A673 (cell line): ENCODE measurements at regions not wholly inside any gene's neighbourhood (a gene's known extent, or its start where the extent isn't known, plus 50 kb on each side); places are given as distances from the start of the nearest gene placed in this dataset.

Experiments used
- BruUV-seq: library from RNA; stranded (reverse); fragments of 400-500 nt; replicated peaks from 2 replicates; lab custom pipeline; 2021; lab: Mats Ljungman, UMichigan
- CTCF ChIA-PET: fragments of 300-600 bp; sonication (Branson Sonifier 250); formaldehyde crosslinking; loops from one replicate; lab custom pipeline; 2022; ENCODE audit warnings: antibody characterized with exemption; lab: Charles Lee
- POLR2A ChIA-PET: fragments of 300-600 bp; sonication (Branson Sonifier 250); formaldehyde crosslinking; loops from one replicate; lab custom pipeline; 2022; ENCODE audit warnings: antibody characterized with exemption; ENCODE audit not compliant: low non-redundant PET; lab: Charles Lee
- DNase-seq: peaks from one replicate; pipeline ENCODE4 v3.0.0-alpha.2; 2015; ENCODE audit warnings: low spot score
- H3K27ac ChIP-seq: fragments of 200-600 bp; sonication (generic); 2 replicates; pipeline ENCODE4 v1.5.1; 2016; ENCODE audit warnings: mixed run types, low read depth, mild to moderate bottlenecking, mixed read lengths, antibody characterized with exemption, low read length; ENCODE audit not compliant: poor library complexity, severe bottlenecking
- H3K27me3 ChIP-seq: fragments of 200-600 bp; sonication (generic); replicated peaks from 2 replicates; pipeline ENCODE4 v1.6.1; 2017; ENCODE audit warnings: mixed run types, low read depth, mild to moderate bottlenecking, mixed read lengths, antibody characterized with exemption, low read length; ENCODE audit not compliant: insufficient read depth, poor library complexity
- H3K36me3 ChIP-seq: fragments of 200-600 bp; sonication (generic); 2 replicates; pipeline ENCODE4 v1.6.1; 2016; ENCODE audit warnings: mixed run types, mild to moderate bottlenecking, mixed read lengths, antibody characterized with exemption, low read length; ENCODE audit not compliant: insufficient read depth, poor library complexity, severe bottlenecking
- H3K4me1 ChIP-seq: fragments of 200-600 bp; sonication (generic); 2 replicates; pipeline ENCODE4 v1.6.1; 2017; ENCODE audit warnings: mixed run types, mild to moderate bottlenecking, mixed read lengths, antibody characterized with exemption, low read length; ENCODE audit not compliant: insufficient read depth, poor library complexity, severe bottlenecking
- H3K4me3 ChIP-seq: fragments of 200-600 bp; sonication (generic); 2 replicates; pipeline ENCODE4 v1.5.1; 2016; ENCODE audit warnings: low read depth, mixed run types, mild to moderate bottlenecking, mixed read lengths, low read length; ENCODE audit not compliant: poor library complexity, severe bottlenecking
- H3K9me3 ChIP-seq: fragments of 200-600 bp; sonication (generic); 2 replicates; pipeline ENCODE4 v1.6.1; 2016; ENCODE audit warnings: mixed run types, low read depth, mild to moderate bottlenecking, mixed read lengths, antibody characterized with exemption, low read length; ENCODE audit not compliant: poor library complexity, severe bottlenecking
- CTCF ChIP-seq: fragments of 300-800, 200-600 bp; sonication (generic); conservative IDR thresholded peaks from 2 replicates; pipeline ENCODE4 v1.5.1; 2017; ENCODE audit warnings: low read depth, mild to moderate bottlenecking, antibody characterized with exemption, low read length, moderate library complexity, mixed read lengths
- EZH2 ChIP-seq: fragments of 200-600 bp; sonication (generic); IDR thresholded peaks from 2 replicates; pipeline ENCODE4 v1.6.1; 2017; ENCODE audit warnings: borderline replicate concordance, low read depth, mild to moderate bottlenecking, mixed read lengths, antibody characterized with exemption, low read length; ENCODE audit not compliant: poor library complexity, severe bottlenecking
- intact Hi-C: fragments of 100-400 bp; cut with micrococcal nuclease; formaldehyde crosslinking; loops from one replicate; pipeline ENCODE4 v1.10.0; 2022; ENCODE audit not compliant: unreplicated experiment

- DNase-seq: no peak
- H3K4me3 ChIP-seq: no peak overlapping the region
- H3K9me3 ChIP-seq: no peaks in the 10 kb centered on the region
- H3K27me3 ChIP-seq: no peaks in the 10 kb centered on the region
- no TSS peak for BruUV-seq
- H3K27ac ChIP-seq: no peak overlapping the region
- ChIA-PET CTCF (no interaction called here), POLR2A (no interaction called here)
- H3K36me3 ChIP-seq: no peaks in the 10 kb centered on the region
- H3K4me1 ChIP-seq: no peaks in the 10 kb centered on the region
- intact Hi-C loops: no loop called here
- TF ChIP-seq CTCF (no peak), EZH2 (no peak)
Observed at GRCh38 chr7:138386821-138387220, 73.2 kb upstream of the TRIM24 start.

- no peak for DNase-seq
- H3K9me3 ChIP-seq: no peaks in the 10 kb centered on the region
- no TSS peak for BruUV-seq
Observed at GRCh38 chr7:138387755-138388475, 72.1 kb upstream of the TRIM24 start.

GRCh38 chr7:138388673-138389491 lies 71.2 kb upstream of the TRIM24 start:
- no peaks in the 10 kb centered on the region for H3K9me3 ChIP-seq
- H3K27ac ChIP-seq: no peak overlapping the region
- no peaks in the 10 kb centered on the region for H3K36me3 ChIP-seq
- TF ChIP-seq EZH2: no peak
- TF ChIP-seq CTCF: no peak
- H3K4me1 ChIP-seq: no peaks in the 10 kb centered on the region
- intact Hi-C loops: no loop called here
- H3K4me3 ChIP-seq: no peak overlapping the region
- ChIA-PET CTCF (no interaction called here), POLR2A (interaction anchor here (0.7 kb wide), 1 partner anchor 42 kb away, joined by 3 read pairs; no protein-coding TSS in a partner anchor)
- no peaks in the 10 kb centered on the region for H3K27me3 ChIP-seq
- DNase-seq: no peak
- no TSS peak for BruUV-seq

More at GRCh38 chr7:138387755-138388475, 72.1 kb upstream of the TRIM24 start:
- H3K4me3 ChIP-seq: no peak overlapping the region
- intact Hi-C loops: no loop called here
- H3K27me3 ChIP-seq: no peaks in the 10 kb centered on the region
- ChIA-PET CTCF (no interaction called here), POLR2A (no interaction called here)
- no peak overlapping the region for H3K27ac ChIP-seq
- no peak for TF ChIP-seq CTCF
- TF ChIP-seq EZH2: no peak
- no peaks in the 10 kb centered on the region for H3K36me3 ChIP-seq
- H3K4me1 ChIP-seq: no peaks in the 10 kb centered on the region
